ENCODE measurements at regions not wholly inside any gene's neighbourhood (a gene's known extent, or its start where the extent isn't known, plus 50 kb on each side); places are given as distances from the start of the nearest gene placed in this dataset.

- TF ChIP-seq, protein P1, sequence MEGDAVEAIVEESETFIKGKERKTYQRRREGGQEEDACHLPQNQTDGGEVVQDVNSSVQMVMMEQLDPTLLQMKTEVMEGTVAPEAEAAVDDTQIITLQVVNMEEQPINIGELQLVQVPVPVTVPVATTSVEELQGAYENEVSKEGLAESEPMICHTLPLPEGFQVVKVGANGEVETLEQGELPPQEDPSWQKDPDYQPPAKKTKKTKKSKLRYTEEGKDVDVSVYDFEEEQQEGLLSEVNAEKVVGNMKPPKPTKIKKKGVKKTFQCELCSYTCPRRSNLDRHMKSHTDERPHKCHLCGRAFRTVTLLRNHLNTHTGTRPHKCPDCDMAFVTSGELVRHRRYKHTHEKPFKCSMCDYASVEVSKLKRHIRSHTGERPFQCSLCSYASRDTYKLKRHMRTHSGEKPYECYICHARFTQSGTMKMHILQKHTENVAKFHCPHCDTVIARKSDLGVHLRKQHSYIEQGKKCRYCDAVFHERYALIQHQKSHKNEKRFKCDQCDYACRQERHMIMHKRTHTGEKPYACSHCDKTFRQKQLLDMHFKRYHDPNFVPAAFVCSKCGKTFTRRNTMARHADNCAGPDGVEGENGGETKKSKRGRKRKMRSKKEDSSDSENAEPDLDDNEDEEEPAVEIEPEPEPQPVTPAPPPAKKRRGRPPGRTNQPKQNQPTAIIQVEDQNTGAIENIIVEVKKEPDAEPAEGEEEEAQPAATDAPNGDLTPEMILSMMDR (IDR thresholded peaks at IDR 0.05; ENCODE audit: low read depth, low read length) = no peak
- no peak for TF ChIP-seq POLR2A (IDR thresholded peaks at IDR 0.05; ENCODE audit: extremely low read depth, insufficient read length)
- no peak for TF ChIP-seq MYC (IDR thresholded peaks at IDR 0.05; ENCODE audit: low read depth, low read length)
- no peak for TF ChIP-seq MAX (IDR thresholded peaks at IDR 0.05; ENCODE audit: low read depth, low read length)
Observed at GRCh38 chr2:105596411-105596921, 148.2 kb upstream of the NCK2 start.

Data from NB4 (cell line).